Neural cell (in vitro differentiated cells): ENCODE measurements at regions not wholly inside any gene's neighbourhood (a gene's known extent, or its start where the extent isn't known, plus 50 kb on each side); places are given as distances from the start of the nearest gene placed in this dataset.

Experiments used
- H2AFZ ChIP-seq: fragments of 200-600, 300-800 bp; sonication (generic), shearing (Covaris generic); 2 replicates; pipeline ENCODE4 v1.6.0; 2014; ENCODE audit warnings: low read depth, mild to moderate bottlenecking, antibody characterized with exemption, low read length, moderate library complexity
- H3F3A ChIP-seq: fragments of 200-600 bp; shearing (Covaris generic); 2 replicates; pipeline ENCODE4 v1.6.1; 2016; ENCODE audit warnings: mild to moderate bottlenecking, moderate library complexity, mixed read lengths, antibody characterized with exemption, low read length; ENCODE audit not compliant: insufficient read depth, poor library complexity, severe bottlenecking
- H3K27ac ChIP-seq: fragments of 200-600, 300-800 bp; sonication (generic), shearing (Covaris generic); 2 replicates; pipeline ENCODE4 v1.5.1; 2014; ENCODE audit warnings: mild to moderate bottlenecking, low read length, moderate library complexity
- H3K27me3 ChIP-seq: fragments of 300-800, 200-600 bp; sonication (generic), shearing (Covaris generic); 2 replicates; pipeline ENCODE4 v1.6.0; 2014; ENCODE audit warnings: mild to moderate bottlenecking, low read depth, low read length, moderate library complexity; ENCODE audit not compliant: insufficient read depth
- H3K36me3 ChIP-seq: fragments of 300-800, 200-600 bp; sonication (generic), shearing (Covaris generic); 2 replicates; pipeline ENCODE4 v1.5.1; 2014; ENCODE audit warnings: mild to moderate bottlenecking, antibody characterized with exemption, low read length, moderate library complexity; ENCODE audit not compliant: insufficient read depth
- H3K4me2 ChIP-seq: fragments of 300-800, 200-600 bp; sonication (generic), shearing (Covaris generic); 2 replicates; pipeline ENCODE4 v1.6.0; 2014; ENCODE audit warnings: mild to moderate bottlenecking, low read length
- H3K4me3 ChIP-seq: fragments of 300-800, 200-600 bp; sonication (generic), shearing (Covaris generic); 2 replicates; pipeline ENCODE4 v1.5.1; 2014; ENCODE audit warnings: mild to moderate bottlenecking, low read length, moderate library complexity
- H3K79me2 ChIP-seq: fragments of 200-600 bp; shearing (Covaris generic); replicated peaks from 2 replicates; pipeline ENCODE4 v1.6.0; 2014; ENCODE audit warnings: mild to moderate bottlenecking, low read length, moderate library complexity; ENCODE audit not compliant: insufficient read depth
- H3K9ac ChIP-seq: fragments of 300-800, 200-600 bp; sonication (generic), shearing (Covaris generic); 2 replicates; pipeline ENCODE4 v1.6.1; 2016; ENCODE audit warnings: mild to moderate bottlenecking, low read length, mixed read lengths
- H3K9me2 ChIP-seq: fragments of 200-600 bp; shearing (Covaris generic); 2 replicates; pipeline ENCODE4 v1.6.1; 2016; ENCODE audit warnings: mild to moderate bottlenecking, low read length, mixed read lengths; ENCODE audit not compliant: insufficient read depth
- H3K9me3 ChIP-seq: fragments of 200-600, 300-800 bp; sonication (generic), shearing (Covaris generic); 2 replicates; pipeline ENCODE4 v1.6.1; 2016; ENCODE audit warnings: mild to moderate bottlenecking, mixed run types, low read length, moderate library complexity, mixed read lengths
- H4K20me1 ChIP-seq: fragments of 200-600 bp; shearing (Covaris generic); 2 replicates; pipeline ENCODE4 v1.6.1; 2016; ENCODE audit warnings: mild to moderate bottlenecking, mixed run types; ENCODE audit not compliant: insufficient read depth
- CTCF ChIP-seq: fragments of 450-650 bp; IDR thresholded peaks from 2 replicates; pipeline ENCODE4 v1.5.1; 2014; ENCODE audit warnings: antibody characterized with exemption, mild to moderate bottlenecking, moderate library complexity; ENCODE audit not compliant: poor library complexity, severe bottlenecking
- EP300 ChIP-seq: fragments of 450-650 bp; conservative IDR thresholded peaks from 2 replicates; pipeline ENCODE4 v1.6.1; 2014; ENCODE audit warnings: antibody characterized with exemption, mild to moderate bottlenecking, moderate library complexity; ENCODE audit not compliant: poor library complexity, severe bottlenecking
- EZH2 ChIP-seq: fragments of 200-600, 300-800 bp; shearing (Covaris generic), sonication (generic); IDR thresholded peaks from 2 replicates; pipeline ENCODE4 v1.6.1; 2014; ENCODE audit warnings: antibody characterized with exemption, low read length, borderline replicate concordance, mild to moderate bottlenecking; ENCODE audit not compliant: insufficient read depth, poor library complexity, severe bottlenecking
- MXI1 ChIP-seq: fragments of 450-650 bp; conservative IDR thresholded peaks from 2 replicates; pipeline ENCODE4 v1.6.1; 2014; ENCODE audit warnings: antibody characterized with exemption, mild to moderate bottlenecking; ENCODE audit not compliant: poor library complexity, severe bottlenecking
- POLR2AphosphoS5 ChIP-seq: IDR thresholded peaks from 2 replicates; pipeline ENCODE4 v1.6.1; 2012
- RAD21 ChIP-seq: fragments of 450-650 bp; conservative IDR thresholded peaks from 2 replicates; pipeline ENCODE4 v1.6.1; 2014; ENCODE audit warnings: antibody characterized with exemption, mild to moderate bottlenecking, moderate library complexity
- SMC3 ChIP-seq: fragments of 450-650 bp; conservative IDR thresholded peaks from 2 replicates; pipeline ENCODE4 v1.6.1; 2014; ENCODE audit warnings: antibody characterized with exemption, mild to moderate bottlenecking, moderate library complexity; ENCODE audit not compliant: poor library complexity
- TAF1 ChIP-seq: IDR thresholded peaks from 2 replicates; pipeline ENCODE4 v1.6.1; 2012; ENCODE audit warnings: low read depth
- TF ChIP-seq, protein P1 (sequence below): IDR thresholded peaks from 2 replicates; pipeline ENCODE4 v1.6.1; 2012; ENCODE audit warnings: borderline replicate concordance

DNA sequence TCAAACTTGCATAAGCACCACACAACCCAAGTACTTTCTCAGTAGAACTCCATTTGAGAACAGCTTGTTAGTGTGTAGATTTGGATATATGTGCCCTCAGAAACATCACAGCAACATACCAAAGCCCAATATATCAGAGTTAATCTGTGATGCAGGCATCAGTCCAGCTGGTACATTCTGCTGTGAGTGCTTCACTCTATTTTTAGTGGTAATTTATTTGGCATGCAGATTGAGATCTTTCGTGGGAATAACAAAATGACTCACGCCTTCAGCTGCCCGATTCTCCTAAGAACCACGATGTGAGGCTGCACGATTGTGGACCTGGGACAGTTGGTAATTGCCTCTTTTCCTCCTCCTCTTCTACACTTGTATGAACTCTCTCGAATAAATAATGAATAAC, 730.7 kb downstream of the SQOR start:
- TF ChIP-seq POLR2AphosphoS5: no peak
- no peak for TF ChIP-seq EZH2
- no peak for TF ChIP-seq CTCF
- no peak for TF ChIP-seq RAD21
- no peak for TF ChIP-seq TAF1
- TF ChIP-seq SMC3: no peak
- TF ChIP-seq, protein P1, sequence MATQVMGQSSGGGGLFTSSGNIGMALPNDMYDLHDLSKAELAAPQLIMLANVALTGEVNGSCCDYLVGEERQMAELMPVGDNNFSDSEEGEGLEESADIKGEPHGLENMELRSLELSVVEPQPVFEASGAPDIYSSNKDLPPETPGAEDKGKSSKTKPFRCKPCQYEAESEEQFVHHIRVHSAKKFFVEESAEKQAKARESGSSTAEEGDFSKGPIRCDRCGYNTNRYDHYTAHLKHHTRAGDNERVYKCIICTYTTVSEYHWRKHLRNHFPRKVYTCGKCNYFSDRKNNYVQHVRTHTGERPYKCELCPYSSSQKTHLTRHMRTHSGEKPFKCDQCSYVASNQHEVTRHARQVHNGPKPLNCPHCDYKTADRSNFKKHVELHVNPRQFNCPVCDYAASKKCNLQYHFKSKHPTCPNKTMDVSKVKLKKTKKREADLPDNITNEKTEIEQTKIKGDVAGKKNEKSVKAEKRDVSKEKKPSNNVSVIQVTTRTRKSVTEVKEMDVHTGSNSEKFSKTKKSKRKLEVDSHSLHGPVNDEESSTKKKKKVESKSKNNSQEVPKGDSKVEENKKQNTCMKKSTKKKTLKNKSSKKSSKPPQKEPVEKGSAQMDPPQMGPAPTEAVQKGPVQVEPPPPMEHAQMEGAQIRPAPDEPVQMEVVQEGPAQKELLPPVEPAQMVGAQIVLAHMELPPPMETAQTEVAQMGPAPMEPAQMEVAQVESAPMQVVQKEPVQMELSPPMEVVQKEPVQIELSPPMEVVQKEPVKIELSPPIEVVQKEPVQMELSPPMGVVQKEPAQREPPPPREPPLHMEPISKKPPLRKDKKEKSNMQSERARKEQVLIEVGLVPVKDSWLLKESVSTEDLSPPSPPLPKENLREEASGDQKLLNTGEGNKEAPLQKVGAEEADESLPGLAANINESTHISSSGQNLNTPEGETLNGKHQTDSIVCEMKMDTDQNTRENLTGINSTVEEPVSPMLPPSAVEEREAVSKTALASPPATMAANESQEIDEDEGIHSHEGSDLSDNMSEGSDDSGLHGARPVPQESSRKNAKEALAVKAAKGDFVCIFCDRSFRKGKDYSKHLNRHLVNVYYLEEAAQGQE: no peak
- TF ChIP-seq MXI1: no peak
- no peak for TF ChIP-seq EP300
- no peak overlapping the region for H3K4me3 ChIP-seq
- no peak overlapping the region for H3K9ac ChIP-seq
- H3K27ac ChIP-seq: no peak overlapping the region
- no peak overlapping the region for H3K4me2 ChIP-seq
- no peaks in the 10 kb centered on the region for H4K20me1 ChIP-seq
- H3K9me3 ChIP-seq: no peaks in the 10 kb centered on the region
- H2AFZ ChIP-seq: no peak overlapping the region
- H3F3A ChIP-seq: no peaks in the 10 kb centered on the region
- no peaks in the 10 kb centered on the region for H3K79me2 ChIP-seq
- H3K27me3 ChIP-seq: no peaks in the 10 kb centered on the region
- no peaks in the 10 kb centered on the region for H3K36me3 ChIP-seq
- no peaks in the 10 kb centered on the region for H3K9me2 ChIP-seq

GRCh38 chr15:46366360-46367007, 731.7 kb downstream of the SQOR start:
- Histone ChIP-seq H3K79me2 (no peaks in the 10 kb centered on the region), H3K9me3 (peaks cover 3% of the 10 kb centered on the region), H3K27me3 (no peaks in the 10 kb centered on the region), H3K9me2 (no peaks in the 10 kb centered on the region), H3K4me3 (no peak overlapping the region), H3K9ac (no peak overlapping the region), H3K4me2 (no peak overlapping the region), H3K27ac (no peak overlapping the region), H3F3A (no peaks in the 10 kb centered on the region), H3K36me3 (no peaks in the 10 kb centered on the region), H2AFZ (no peak overlapping the region), H4K20me1 (no peaks in the 10 kb centered on the region)
- TF ChIP-seq POLR2AphosphoS5 (no peak), TAF1 (no peak), CTCF (no peak), MXI1 (no peak), RAD21 (no peak), EP300 (no peak), SMC3 (no peak), EZH2 (no peak)
- TF ChIP-seq, protein P1: no peak
